ENCODE measurements at regions not wholly inside any gene's neighbourhood (a gene's known extent, or its start where the extent isn't known, plus 50 kb on each side); places are given as distances from the start of the nearest gene placed in this dataset.

DNA sequence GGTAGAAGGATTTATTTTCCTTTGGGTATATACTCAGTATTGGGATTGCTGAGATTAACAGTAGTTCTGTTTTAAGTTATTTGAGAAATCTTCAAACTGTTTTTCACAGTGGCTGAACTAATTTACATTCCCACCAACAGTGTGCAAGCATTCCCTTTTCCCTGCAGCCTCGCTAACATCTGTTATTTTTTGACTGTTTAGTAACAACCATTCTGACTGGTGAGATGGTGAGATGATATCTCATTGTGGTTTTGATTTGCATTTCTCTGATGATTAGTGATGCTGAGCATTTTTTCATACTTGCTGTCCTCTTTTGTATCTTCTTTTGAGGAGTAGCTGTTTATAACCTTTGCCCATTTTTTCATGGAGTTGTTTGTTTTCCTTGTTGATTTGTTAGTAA, 457.8 kb downstream of the TRAM1L1 start:
- no peak for TF ChIP-seq POLR2A (IDR thresholded peaks at IDR 0.05)
- TF ChIP-seq, protein P1, sequence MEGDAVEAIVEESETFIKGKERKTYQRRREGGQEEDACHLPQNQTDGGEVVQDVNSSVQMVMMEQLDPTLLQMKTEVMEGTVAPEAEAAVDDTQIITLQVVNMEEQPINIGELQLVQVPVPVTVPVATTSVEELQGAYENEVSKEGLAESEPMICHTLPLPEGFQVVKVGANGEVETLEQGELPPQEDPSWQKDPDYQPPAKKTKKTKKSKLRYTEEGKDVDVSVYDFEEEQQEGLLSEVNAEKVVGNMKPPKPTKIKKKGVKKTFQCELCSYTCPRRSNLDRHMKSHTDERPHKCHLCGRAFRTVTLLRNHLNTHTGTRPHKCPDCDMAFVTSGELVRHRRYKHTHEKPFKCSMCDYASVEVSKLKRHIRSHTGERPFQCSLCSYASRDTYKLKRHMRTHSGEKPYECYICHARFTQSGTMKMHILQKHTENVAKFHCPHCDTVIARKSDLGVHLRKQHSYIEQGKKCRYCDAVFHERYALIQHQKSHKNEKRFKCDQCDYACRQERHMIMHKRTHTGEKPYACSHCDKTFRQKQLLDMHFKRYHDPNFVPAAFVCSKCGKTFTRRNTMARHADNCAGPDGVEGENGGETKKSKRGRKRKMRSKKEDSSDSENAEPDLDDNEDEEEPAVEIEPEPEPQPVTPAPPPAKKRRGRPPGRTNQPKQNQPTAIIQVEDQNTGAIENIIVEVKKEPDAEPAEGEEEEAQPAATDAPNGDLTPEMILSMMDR (IDR thresholded peaks at IDR 0.05) = no peak
- no peak for TF ChIP-seq POLR2AphosphoS5 (IDR thresholded peaks at IDR 0.05)

All from suprapubic skin (tissue), 4 donors.